Adrenal gland (tissue), 5 donors: ENCODE measurements at regions not wholly inside any gene's neighbourhood (a gene's known extent, or its start where the extent isn't known, plus 50 kb on each side); places are given as distances from the start of the nearest gene placed in this dataset.

Experiments used
- POLR2A ChIP-seq, 2 donors: fragments of 450-650 bp; IDR thresholded peaks; one replicate each; pipeline ENCODE4 v1.6.1; 2017; ENCODE audit warnings: antibody characterized with exemption in 2 of 2, mild to moderate bottlenecking in 2 of 2, moderate library complexity in 1 of 2
- TF ChIP-seq, protein P1 (sequence below), 6 experiments: fragments of 450-650 bp in 4 of 6; fragments of 200-600 bp in 2 of 6; sonication (generic) in 1 of 6; IDR thresholded peaks; 1 replicate in 5 of 6; 2 replicates in 1 of 6; pipeline versions ENCODE4 v1.5.1 to v1.8.0; 2016 to 2021; ENCODE audit warnings: antibody characterized with exemption in 6 of 6, mild to moderate bottlenecking in 2 of 6, moderate library complexity in 1 of 6
- donor health status: DM: no; HTN: no; CAD: no.

DNA sequence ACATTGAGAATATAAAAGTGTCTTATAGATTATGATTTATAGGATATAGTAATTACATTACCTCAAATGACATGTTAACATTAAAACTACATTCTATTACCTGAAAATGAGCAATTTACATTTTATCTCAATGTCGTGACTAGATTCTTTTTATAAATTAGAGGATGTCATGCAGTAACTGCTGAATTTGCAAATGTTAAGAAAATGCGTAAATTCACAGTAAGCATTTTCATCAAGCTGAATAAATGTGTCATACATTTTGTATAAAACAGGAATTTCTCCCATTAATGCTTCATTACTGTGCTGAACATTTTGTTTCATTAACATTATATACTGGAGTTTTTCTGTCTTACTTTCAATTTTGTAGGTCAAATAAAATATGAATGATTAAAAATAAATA lies 1460.7 kb upstream of the B3GALT2 start:
- TF ChIP-seq, protein P1, sequence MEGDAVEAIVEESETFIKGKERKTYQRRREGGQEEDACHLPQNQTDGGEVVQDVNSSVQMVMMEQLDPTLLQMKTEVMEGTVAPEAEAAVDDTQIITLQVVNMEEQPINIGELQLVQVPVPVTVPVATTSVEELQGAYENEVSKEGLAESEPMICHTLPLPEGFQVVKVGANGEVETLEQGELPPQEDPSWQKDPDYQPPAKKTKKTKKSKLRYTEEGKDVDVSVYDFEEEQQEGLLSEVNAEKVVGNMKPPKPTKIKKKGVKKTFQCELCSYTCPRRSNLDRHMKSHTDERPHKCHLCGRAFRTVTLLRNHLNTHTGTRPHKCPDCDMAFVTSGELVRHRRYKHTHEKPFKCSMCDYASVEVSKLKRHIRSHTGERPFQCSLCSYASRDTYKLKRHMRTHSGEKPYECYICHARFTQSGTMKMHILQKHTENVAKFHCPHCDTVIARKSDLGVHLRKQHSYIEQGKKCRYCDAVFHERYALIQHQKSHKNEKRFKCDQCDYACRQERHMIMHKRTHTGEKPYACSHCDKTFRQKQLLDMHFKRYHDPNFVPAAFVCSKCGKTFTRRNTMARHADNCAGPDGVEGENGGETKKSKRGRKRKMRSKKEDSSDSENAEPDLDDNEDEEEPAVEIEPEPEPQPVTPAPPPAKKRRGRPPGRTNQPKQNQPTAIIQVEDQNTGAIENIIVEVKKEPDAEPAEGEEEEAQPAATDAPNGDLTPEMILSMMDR (IDR thresholded peaks at IDR 0.05), result no peak
- TF ChIP-seq POLR2A (IDR thresholded peaks at IDR 0.05), result no peak
